ENCODE measurements at regions not wholly inside any gene's neighbourhood (a gene's known extent, or its start where the extent isn't known, plus 50 kb on each side); places are given as distances from the start of the nearest gene placed in this dataset.
A peak's percentile ranks its signal among the peaks of the same experiment; 100 is the strongest.

DNA sequence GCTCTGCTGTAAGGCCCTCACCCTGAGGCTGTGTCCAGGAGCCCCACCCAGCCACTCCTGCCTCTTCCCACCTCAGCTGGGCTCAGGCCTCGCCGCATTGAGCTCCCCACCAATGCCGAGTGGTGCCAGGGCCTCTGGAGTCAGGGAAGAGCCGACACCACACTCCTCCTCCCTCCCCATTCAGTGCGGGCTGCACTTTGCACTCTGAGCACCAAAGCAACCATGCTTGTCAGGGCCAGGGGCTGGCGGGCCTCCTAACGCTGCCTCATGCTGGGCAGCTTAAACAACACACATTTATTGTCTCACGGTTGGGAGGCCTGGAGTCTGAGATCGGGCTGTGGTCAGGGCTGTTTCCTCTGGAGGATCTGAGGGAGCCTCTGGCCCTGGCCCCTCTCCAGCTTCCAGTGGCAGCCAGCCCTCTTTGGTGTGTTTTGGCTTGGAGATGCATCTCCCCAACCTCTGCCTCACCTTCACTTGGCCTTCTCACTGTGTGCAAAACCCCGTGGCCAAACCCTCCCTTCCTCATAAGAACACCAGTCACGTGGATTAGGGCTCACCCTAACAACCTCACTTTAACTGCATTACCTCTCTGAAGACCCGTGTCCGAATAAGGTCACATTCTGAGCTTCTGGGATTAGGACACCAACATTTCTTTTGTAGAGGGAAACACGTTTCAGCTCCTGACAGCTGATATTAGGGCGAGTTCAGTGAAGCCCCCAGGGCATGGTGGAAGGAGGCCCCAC is 157.8 kb downstream of the MED10 start:
- Histone ChIP-seq H3K9me3 (ENCODE audit: control insufficient read depth, low read depth, low read length) (no peaks in the 10 kb centered on the region), H3K4me1 (ENCODE audit: control insufficient read depth, insufficient read depth, low read length) (peaks cover 12% of the 10 kb centered on the region), H3K4me3 (ENCODE audit: low read length) (no peak overlapping the region), H3K27ac (ENCODE audit: low read length) (peak overlapping the region; percentile 43), H3K36me3 (ENCODE audit: control insufficient read depth, insufficient read depth, low read length) (no peaks in the 10 kb centered on the region), H3K27me3 (ENCODE audit: control insufficient read depth, insufficient read depth, low read length) (no peaks in the 10 kb centered on the region)
- peak; percentile 54 to 82 for DNase-seq
- no CpG with 5 or more reads among the region's 15 CpGs for WGBS (ENCODE audit: insufficient coverage, low lambda C conversion rate)

DNA sequence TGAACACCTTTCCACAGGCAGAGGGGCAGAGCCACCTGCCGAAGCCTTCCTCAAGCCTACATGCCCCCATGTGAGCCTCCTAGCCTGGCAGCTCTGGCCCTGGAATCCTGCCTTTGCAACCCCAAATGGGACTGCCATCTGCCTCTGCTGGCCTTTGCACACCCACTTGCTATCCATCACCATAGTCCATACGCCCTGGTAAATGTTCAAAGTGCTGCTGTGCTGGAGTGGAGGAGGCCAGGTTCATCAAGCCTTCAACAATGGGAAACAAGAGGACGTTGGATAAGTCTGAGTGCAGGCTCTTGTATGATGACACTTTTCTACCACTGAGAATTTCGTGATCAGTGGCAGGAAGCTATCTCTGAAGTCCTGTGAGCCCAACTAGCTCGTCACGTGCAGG is 159.8 kb downstream of the MED10 start:
- H3K4me1 ChIP-seq (ENCODE audit: control insufficient read depth, insufficient read depth, low read length) = peaks cover 12% of the 10 kb centered on the region
- H3K4me3 ChIP-seq (ENCODE audit: low read length) = no peak overlapping the region
- no peaks in the 10 kb centered on the region for H3K36me3 ChIP-seq (ENCODE audit: control insufficient read depth, insufficient read depth, low read length)
- no CpG with 5 or more reads among the region's 6 CpGs for WGBS (ENCODE audit: insufficient coverage, low lambda C conversion rate)
- DNase-seq = no peak
- H3K9me3 ChIP-seq (ENCODE audit: control insufficient read depth, low read depth, low read length) = no peaks in the 10 kb centered on the region
- no peaks in the 10 kb centered on the region for H3K27me3 ChIP-seq (ENCODE audit: control insufficient read depth, insufficient read depth, low read length)
- H3K27ac ChIP-seq (ENCODE audit: low read length) = no peak overlapping the region

DNA sequence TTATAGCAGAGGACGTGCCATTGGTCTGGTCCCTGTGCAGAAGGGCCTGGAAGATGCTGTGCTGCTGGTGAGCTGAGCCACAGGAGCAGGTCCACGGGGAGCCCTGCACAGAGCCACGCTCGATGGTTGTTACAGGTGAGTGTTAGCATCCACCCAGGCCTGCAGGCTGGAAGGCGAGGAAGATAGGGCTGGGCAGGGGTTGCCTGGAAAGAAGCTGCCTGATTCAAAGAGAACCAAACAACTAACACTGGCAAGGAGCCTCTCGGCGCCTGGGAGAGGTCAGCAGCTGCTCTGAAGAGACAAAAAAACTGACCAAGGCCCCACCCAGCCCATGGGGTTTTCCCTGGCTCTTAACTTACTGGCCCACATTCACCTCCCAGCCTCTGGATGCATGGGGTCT is 160.2 kb downstream of the MED10 start:
- no peaks in the 10 kb centered on the region for H3K36me3 ChIP-seq (ENCODE audit: control insufficient read depth, insufficient read depth, low read length)
- no peak for DNase-seq
- H3K4me3 ChIP-seq (ENCODE audit: low read length) = no peak overlapping the region
- WGBS (ENCODE audit: insufficient coverage, low lambda C conversion rate) = no CpG with 5 or more reads among the region's 7 CpGs
- H3K9me3 ChIP-seq (ENCODE audit: control insufficient read depth, low read depth, low read length) = no peaks in the 10 kb centered on the region
- H3K4me1 ChIP-seq (ENCODE audit: control insufficient read depth, insufficient read depth, low read length) = peaks cover 12% of the 10 kb centered on the region
- no peak overlapping the region for H3K27ac ChIP-seq (ENCODE audit: low read length)
- no peaks in the 10 kb centered on the region for H3K27me3 ChIP-seq (ENCODE audit: control insufficient read depth, insufficient read depth, low read length)

DNA sequence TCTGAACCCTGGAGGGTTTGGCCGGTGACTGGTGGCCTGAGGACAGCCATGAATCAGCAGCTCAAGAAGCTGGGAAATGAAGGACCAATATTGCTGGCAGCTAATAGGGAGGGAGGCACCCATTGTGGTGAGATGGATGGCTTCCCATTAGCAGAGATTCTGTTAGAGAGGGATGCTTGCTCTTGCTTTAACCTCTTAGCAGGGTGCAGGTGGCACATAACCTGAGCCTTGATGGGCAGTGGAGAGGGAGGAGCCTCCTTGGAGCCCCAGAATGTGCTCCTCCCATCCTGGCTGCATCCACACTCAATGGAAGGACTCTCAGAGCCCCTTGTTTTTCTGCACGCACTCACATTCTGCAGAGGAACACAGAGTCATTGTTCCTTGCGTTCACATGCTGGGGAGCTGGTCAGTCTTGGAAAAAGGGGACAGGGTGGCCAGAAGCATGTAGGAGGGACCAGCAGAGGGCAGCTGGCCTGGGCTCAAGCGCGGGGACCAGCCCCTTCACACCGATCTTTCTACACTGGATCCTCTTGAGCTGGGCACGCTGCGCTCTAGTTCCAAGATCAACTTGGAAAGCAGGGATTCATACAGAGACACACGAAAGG is 161.8 kb downstream of the MED10 start:
- H3K27ac ChIP-seq (ENCODE audit: low read length) = no peak overlapping the region

DNA sequence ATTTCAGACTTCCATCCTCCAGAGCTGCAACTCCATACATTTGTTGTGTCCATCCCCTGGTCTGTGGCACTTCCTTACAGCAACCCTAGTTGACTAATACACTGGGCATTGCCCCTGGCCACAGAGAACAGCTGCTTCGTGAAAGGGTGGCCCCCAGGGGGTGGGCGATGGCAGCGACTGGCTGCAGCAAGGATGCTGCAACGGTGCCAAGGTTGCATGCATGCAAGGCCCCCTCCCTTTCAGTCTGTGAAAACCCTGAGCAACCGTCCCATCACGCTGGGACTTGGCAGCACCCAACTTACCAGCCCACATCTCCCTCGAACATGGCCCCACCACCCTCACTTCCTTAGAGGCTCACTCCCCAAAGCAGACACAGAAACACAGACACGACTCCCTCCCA is 162.5 kb downstream of the MED10 start:
- Histone ChIP-seq H3K27ac (ENCODE audit: low read length) (no peak overlapping the region), H3K4me3 (ENCODE audit: low read length) (no peak overlapping the region), H3K4me1 (ENCODE audit: control insufficient read depth, insufficient read depth, low read length) (peaks cover 11% of the 10 kb centered on the region), H3K27me3 (ENCODE audit: control insufficient read depth, insufficient read depth, low read length) (no peaks in the 10 kb centered on the region), H3K36me3 (ENCODE audit: control insufficient read depth, insufficient read depth, low read length) (no peaks in the 10 kb centered on the region), H3K9me3 (ENCODE audit: control insufficient read depth, low read depth, low read length) (no peaks in the 10 kb centered on the region)
- no peak for DNase-seq
- no CpG with 5 or more reads among the region's 8 CpGs for WGBS (ENCODE audit: insufficient coverage, low lambda C conversion rate)

More for the DNA sequence above, 161.8 kb downstream of the MED10 start:
- Histone ChIP-seq H3K4me3 (ENCODE audit: low read length) (no peak overlapping the region), H3K27me3 (ENCODE audit: control insufficient read depth, insufficient read depth, low read length) (no peaks in the 10 kb centered on the region), H3K36me3 (ENCODE audit: control insufficient read depth, insufficient read depth, low read length) (no peaks in the 10 kb centered on the region), H3K9me3 (ENCODE audit: control insufficient read depth, low read depth, low read length) (no peaks in the 10 kb centered on the region), H3K4me1 (ENCODE audit: control insufficient read depth, insufficient read depth, low read length) (peaks cover 12% of the 10 kb centered on the region)
- WGBS (ENCODE audit: insufficient coverage, low lambda C conversion rate) = 100% methylated on average over 1 of the region's 9 CpGs
- no peak for DNase-seq

DNA sequence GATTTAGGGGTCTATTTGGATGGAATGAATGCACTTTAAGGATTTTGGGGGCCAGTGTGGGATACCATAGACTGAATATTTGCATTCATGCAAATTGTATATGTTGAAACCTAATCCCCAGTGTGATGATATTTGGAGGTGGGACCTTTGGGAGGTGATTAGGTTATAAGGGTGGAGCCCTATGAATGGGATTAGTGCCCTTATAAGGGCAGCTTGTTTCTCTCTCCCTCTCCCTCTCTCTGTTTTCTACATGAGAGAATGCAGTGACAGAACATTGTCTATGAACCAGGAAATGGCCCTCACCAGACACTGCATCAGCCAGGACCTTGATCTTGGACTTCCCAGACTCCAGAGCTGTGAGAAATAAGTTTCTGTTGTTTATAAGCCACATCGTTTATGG is 166.1 kb downstream of the MED10 start:
- Histone ChIP-seq H3K4me1 (ENCODE audit: control insufficient read depth, insufficient read depth, low read length) (no peaks in the 10 kb centered on the region), H3K4me3 (ENCODE audit: low read length) (no peak overlapping the region), H3K36me3 (ENCODE audit: control insufficient read depth, insufficient read depth, low read length) (no peaks in the 10 kb centered on the region), H3K27ac (ENCODE audit: low read length) (no peak overlapping the region), H3K9me3 (ENCODE audit: control insufficient read depth, low read depth, low read length) (no peaks in the 10 kb centered on the region), H3K27me3 (ENCODE audit: control insufficient read depth, insufficient read depth, low read length) (no peaks in the 10 kb centered on the region)
- no CpG with 5 or more reads among the region's 1 CpG for WGBS (ENCODE audit: insufficient coverage, low lambda C conversion rate)
- DNase-seq = no peak

DNA sequence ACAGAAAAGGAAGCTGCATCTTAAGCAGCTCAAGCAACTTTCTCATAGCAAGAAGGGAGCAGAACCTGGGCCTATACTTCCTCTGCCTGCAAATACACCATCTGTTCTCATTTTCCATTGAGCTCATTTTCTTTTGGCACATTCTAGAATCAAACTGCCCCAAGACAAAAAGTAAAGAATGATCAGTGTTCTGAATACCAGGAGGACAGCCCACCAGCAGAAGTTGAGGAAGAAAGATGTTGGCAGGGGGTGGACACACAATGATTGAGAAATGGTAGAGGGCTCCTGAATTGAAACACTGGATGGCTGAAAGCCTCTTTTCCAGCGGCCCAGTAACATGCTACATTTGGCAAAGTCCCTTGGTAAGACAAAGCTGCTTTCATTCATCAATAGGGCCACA is 171.8 kb downstream of the MED10 start:
- WGBS (ENCODE audit: insufficient coverage, low lambda C conversion rate) = no CpG with 5 or more reads among the region's 1 CpG

DNA sequence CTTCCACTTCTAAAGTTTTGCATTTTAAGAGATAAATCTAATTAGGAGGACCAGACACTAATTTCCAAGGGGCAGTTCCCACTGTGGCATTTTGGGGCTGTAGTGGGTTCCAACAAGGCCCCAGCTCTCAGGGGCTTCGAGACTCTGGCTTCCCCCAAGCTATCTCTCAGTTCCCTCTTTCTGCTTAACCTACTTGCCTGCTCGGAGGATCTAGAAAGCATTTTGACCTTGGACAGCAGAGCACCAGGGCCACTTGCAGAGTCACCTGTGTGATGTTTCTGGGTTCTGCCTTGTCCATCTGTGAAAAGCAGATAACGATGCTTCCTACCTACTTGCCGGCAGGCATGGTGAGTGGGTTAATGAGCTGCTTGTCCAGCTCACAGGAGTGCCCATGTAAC is 175.4 kb downstream of the MED10 start:
- Histone ChIP-seq H3K4me3 (ENCODE audit: low read length) (no peak overlapping the region), H3K4me1 (ENCODE audit: control insufficient read depth, insufficient read depth, low read length) (no peaks in the 10 kb centered on the region), H3K27me3 (ENCODE audit: control insufficient read depth, insufficient read depth, low read length) (no peaks in the 10 kb centered on the region), H3K36me3 (ENCODE audit: control insufficient read depth, insufficient read depth, low read length) (no peaks in the 10 kb centered on the region), H3K27ac (ENCODE audit: low read length) (no peak overlapping the region), H3K9me3 (ENCODE audit: control insufficient read depth, low read depth, low read length) (no peaks in the 10 kb centered on the region)
- WGBS (ENCODE audit: insufficient coverage, low lambda C conversion rate) = no CpG with 5 or more reads among the region's 4 CpGs
- DNase-seq = no peak

More for the DNA sequence above, 171.8 kb downstream of the MED10 start:
- no peaks in the 10 kb centered on the region for H3K4me1 ChIP-seq (ENCODE audit: control insufficient read depth, insufficient read depth, low read length)
- no peaks in the 10 kb centered on the region for H3K9me3 ChIP-seq (ENCODE audit: control insufficient read depth, low read depth, low read length)
- no peaks in the 10 kb centered on the region for H3K36me3 ChIP-seq (ENCODE audit: control insufficient read depth, insufficient read depth, low read length)
- DNase-seq = no peak
- H3K4me3 ChIP-seq (ENCODE audit: low read length) = no peak overlapping the region
- H3K27ac ChIP-seq (ENCODE audit: low read length) = no peak overlapping the region
- H3K27me3 ChIP-seq (ENCODE audit: control insufficient read depth, insufficient read depth, low read length) = no peaks in the 10 kb centered on the region

DNA sequence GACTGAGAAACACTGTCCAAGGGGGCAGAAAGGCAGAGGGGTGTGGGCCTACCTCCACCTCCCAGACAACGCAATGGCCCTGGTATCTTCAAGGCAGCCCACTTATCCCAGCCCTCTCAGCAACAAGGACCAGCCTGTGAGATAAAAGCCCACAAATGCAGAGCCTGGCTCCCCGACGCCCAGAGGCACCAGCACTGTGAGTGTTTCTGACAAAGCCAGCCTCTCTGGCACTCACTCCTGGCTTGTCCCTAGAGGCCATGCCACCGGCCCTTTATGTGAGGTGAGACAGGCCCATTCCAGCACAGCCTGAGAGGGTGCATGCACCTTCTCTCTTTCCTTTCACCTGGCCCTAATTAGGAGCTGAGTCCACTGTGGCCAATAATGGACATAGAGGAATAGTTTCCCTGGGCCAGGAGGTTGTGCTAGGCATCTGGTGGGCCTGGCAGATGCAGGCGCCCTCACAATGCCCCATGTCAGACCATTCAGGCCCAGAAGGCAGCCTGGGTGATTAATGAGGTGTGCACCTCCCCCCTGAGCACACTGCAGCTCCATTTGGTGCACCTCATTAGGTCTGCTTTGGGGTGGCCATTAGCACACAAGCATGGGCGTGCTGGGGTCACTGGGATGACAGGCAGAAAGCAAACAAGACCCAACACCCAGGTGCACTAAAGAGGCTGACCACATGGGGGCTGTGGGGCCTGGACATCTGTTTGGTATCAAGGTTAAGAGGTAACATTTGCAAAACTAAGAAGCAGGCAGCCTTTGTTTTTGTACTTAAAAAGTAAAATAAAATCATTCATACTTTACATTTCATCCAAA is 176.0 kb downstream of the MED10 start:
- Histone ChIP-seq H3K4me3 (ENCODE audit: low read length) (no peak overlapping the region), H3K27me3 (ENCODE audit: control insufficient read depth, insufficient read depth, low read length) (no peaks in the 10 kb centered on the region), H3K36me3 (ENCODE audit: control insufficient read depth, insufficient read depth, low read length) (no peaks in the 10 kb centered on the region), H3K27ac (ENCODE audit: low read length) (no peak overlapping the region), H3K9me3 (ENCODE audit: control insufficient read depth, low read depth, low read length) (no peaks in the 10 kb centered on the region), H3K4me1 (ENCODE audit: control insufficient read depth, insufficient read depth, low read length) (no peaks in the 10 kb centered on the region)
- DNase-seq = no peak
- no CpG with 5 or more reads among the region's 6 CpGs for WGBS (ENCODE audit: insufficient coverage, low lambda C conversion rate)

DNA sequence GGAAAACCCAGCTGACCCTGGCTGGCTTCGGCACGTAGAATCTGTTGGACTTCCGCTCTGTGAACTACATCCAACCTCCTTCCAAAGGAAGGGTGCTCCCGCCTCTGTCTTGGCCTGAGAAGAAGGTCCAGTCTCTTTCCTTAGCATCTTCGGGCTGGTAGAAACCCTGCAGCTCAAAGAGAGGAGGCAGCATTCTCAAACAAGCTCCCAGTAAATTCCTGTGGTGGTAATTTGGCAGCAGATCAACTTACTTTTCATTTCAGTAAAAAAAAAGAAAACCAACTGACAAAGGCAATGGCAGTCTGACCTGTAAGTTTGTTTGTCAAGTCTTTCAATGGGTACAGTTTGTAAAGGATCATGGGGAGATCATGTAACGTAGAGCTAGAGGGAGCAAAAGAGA is 176.7 kb downstream of the MED10 start:
- Histone ChIP-seq H3K4me3 (ENCODE audit: low read length) (no peak overlapping the region), H3K36me3 (ENCODE audit: control insufficient read depth, insufficient read depth, low read length) (no peaks in the 10 kb centered on the region), H3K27ac (ENCODE audit: low read length) (no peak overlapping the region), H3K27me3 (ENCODE audit: control insufficient read depth, insufficient read depth, low read length) (no peaks in the 10 kb centered on the region), H3K4me1 (ENCODE audit: control insufficient read depth, insufficient read depth, low read length) (no peaks in the 10 kb centered on the region), H3K9me3 (ENCODE audit: control insufficient read depth, low read depth, low read length) (no peaks in the 10 kb centered on the region)
- DNase-seq = no peak
- no CpG with 5 or more reads among the region's 6 CpGs for WGBS (ENCODE audit: insufficient coverage, low lambda C conversion rate)

All from large intestine (tissue), 3 donors.